ENCODE measurements at regions not wholly inside any gene's neighbourhood (a gene's known extent, or its start where the extent isn't known, plus 50 kb on each side); places are given as distances from the start of the nearest gene placed in this dataset.

DNA sequence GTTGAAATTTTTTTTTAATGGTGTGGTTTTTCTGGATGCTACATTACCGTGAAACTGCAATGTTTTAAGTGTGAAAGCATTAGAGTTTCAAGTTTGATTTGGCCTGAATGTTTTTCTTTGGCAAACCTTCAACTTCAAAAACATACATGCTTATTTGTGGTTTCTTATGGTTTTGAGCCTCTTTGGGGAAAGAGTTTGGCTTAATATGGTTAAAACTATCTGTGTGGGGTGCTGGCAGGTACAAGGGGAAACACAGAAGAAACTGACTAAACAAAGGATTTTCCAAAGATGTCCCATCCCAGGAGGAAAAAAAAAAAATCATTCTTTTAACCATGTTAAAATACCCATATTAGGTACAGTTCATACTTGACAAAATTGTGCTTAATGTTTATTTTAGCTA, 121.1 kb downstream of the HGF start:
- DNase-seq (ENCODE audit: insufficient read length, low spot score) (no peak), FAIRE-seq (no peak)

- no peak for DNase-seq (ENCODE audit: insufficient read length, low spot score)
Measured at GRCh38 chr7:81645435-81645834, 124.4 kb downstream of the HGF start.

DNA sequence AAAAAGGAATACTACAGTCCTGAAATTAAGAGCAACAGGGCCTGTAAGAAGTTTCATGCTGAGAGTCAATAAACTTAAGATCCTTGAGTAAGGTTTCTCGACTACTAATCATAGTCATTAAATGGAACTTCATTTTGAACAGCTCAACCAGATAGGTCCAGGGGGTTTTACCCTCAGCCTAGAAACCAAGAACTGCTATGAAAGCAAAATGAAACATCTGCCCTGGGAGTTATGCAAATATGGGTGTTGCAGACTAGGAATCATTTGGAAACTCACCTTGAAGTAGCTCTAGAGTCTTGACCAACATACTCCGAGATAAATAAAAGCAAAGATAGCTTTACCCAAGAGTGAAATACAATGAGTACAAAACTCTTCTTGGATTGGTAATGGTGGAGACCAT, 128.0 kb downstream of the HGF start:
- FAIRE-seq: no peak
- DNase-seq (ENCODE audit: insufficient read length, low spot score): no peak

More at GRCh38 chr7:81645435-81645834, 124.4 kb downstream of the HGF start:
- FAIRE-seq: no peak

DNA sequence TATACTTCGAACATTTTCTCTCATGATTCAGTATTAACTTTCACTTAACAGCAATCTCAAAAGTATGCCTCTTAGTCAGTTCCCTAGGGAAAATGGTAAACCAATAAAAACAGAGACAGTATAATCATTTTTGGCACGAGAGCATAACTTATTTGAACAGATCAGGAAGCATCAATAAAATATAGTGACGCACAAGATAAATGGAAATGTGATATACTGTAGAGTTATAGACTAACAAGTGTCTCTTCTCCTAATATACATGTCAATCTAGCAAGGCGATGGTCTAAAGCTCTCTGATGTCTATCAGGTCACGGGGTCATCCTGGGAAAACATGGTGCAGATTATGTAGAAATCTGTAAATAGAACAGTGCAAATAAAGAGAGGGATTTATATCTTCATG, 131.6 kb downstream of the HGF start:
- DNase-seq (ENCODE audit: insufficient read length, low spot score) (no peak), FAIRE-seq (no peak)

- FAIRE-seq (no peak), DNase-seq (ENCODE audit: insufficient read length, low spot score) (no peak)
Measured at GRCh38 chr7:81637534-81637933, 132.3 kb downstream of the HGF start.

DNA sequence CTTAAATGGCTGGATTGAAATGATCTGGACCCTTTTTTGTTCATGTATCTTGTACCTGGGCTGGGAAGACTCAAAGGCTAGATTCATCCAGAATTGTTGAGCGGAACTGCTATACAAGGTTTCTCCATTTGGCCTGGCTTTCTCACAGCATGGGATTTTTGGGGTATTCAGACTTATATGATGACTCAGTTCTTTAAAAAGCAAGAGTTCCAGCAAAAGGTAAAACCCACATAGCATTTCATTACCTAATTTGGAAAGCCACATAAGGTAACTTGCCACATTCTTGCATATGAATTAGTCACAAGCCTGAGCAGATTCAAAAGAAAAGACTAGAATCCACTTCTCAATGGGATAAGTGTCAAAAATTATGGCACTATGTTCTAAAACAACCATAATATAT, 137.4 kb downstream of the HGF start:
- no peak for FAIRE-seq
- no peak for DNase-seq (ENCODE audit: insufficient read length, low spot score)

- DNase-seq (ENCODE audit: insufficient read length, low spot score): no peak
- FAIRE-seq: no peak
Measured at GRCh38 chr7:81630600-81630999, 139.2 kb downstream of the HGF start.

DNA sequence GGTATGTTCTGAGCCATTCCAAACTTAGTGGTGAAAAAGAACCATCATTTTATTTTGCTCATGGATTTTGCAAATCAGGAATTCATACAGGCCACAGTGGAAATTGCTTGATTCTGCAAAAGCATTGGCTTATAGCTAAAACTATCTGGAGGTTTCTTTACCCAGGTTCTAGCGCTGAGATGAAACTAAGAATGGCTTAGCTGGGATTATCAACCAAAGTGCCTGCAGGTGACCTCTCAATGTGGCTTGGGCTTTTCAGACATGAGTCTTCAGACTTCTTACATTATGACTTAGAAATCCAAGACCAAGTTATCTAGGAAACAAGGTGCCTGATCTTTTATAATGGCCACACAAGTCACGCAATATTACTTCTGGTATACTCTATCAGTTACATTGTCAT, 140.1 kb downstream of the HGF start:
- no peak for FAIRE-seq
- DNase-seq (ENCODE audit: insufficient read length, low spot score): no peak

DNA sequence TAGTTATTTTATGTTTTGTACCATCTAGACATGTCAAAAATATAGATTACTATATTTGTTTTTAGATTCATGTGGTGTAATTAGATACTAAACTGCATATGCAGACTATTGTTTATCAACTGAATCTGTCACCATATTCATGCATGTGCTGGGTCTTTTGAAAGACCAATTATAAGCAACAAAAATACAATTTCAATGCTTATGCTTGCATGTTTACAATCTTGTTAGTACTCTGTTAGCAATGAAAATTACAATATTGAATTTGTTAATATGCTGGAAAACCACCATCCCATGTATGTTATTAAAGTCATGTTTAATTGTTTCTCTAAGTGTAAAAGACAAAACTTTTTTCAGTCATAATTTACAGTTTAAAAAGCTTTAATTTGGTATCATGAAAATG, 140.9 kb downstream of the HGF start:
- no peak for FAIRE-seq
- DNase-seq (ENCODE audit: insufficient read length, low spot score): no peak

DNA sequence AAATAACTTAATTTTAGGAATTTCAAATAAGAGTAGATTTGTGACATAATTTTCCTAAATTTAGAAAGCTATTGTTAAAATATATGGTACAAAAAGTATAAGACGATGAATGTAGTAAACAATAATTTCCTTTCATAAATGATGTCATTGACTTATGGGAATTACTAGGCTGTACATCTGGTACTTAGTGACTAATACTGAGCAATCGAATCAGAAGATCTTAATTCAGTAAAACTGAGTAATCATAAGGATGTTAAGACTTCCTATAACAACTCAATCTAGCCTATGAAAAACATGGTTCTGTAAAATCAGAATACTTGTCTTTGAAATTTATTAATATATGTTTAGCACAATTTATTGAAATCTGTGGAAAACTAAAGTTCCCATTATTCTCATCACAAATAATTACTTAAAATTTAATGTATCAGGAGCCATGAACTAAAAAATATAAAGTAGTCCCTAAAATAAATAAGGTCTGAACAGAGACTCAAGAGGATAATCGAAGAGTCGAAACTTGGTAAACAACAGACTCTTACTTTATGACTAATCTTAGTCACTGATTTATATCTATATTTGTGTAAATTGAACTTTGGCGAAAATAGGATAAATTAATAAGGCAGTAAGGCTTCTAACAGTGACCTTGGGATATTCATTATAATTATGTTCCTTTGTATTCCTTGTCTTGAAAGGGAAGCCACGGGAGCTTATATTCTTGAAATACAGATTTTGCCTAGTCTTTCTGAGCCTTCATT, 142.1 kb downstream of the HGF start:
- FAIRE-seq: no peak
- no peak for DNase-seq (ENCODE audit: insufficient read length, low spot score)

DNA sequence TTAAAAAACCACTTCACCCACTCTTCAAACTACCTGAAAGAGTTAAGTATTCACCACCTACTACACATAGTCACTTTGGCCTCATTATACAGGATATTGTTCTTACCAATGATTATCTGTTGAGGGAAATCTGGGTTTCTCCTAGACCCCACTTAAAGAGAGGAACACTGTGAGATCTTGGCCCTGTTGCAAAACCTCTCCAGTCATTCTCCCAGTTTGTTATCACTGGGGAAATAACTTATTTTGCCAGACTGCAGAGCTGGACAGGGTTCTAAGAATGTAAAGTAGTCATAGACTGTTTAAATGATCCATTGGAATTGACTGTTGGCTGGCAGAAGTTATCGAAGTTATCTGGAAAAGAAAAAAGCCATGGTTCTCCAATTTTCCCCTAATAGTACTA, 143.8 kb downstream of the HGF start:
- no peak for DNase-seq (ENCODE audit: insufficient read length, low spot score)
- FAIRE-seq: no peak

DNA sequence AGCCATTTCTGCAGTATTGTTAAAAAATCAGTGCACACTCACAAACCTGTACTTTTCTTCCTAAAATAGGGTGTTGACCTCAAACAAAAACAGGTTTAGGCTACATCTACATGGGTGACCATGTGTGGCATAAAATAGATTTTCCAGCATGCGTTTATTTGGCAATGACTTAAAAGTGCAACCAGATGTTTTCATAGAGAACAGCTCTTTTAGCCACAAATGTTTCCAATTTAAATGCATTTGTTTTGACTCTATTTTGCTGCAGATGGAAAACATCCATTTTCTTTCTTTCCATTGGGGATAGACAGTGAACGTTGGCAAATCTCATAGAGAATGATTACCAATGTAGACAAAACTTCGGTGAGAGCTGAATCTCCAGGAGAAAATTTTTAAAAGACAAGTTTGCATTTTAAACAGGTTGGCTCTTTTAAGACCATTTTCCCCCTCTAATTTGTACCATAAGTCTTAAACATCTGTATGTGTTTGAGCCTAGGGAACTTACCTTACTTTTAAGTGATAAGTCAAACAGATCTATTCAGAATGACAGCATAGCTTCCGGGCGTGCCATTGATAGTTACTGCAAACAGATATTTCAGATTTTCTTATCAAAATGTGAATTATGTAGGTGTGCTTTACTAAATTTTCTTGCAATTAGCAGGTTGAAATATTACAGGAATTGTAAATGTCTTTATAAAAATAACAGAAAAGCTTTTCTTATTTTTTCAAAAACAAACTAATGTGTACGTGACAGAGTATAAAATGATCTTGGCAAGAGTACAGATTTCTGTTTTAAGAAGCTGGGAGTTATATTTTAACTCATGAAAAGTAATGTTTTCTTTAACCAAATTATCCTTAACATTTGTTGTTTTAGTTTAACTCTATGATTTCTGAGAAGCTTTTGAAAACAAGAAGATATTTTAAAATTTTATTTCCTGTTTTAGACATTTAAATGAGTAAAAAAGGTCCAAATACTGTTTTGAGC, 144.9 kb downstream of the HGF start:
- FAIRE-seq (peak; percentile 11), DNase-seq (ENCODE audit: insufficient read length, low spot score) (no peak)

- DNase-seq (ENCODE audit: insufficient read length, low spot score) (no peak), FAIRE-seq (no peak)
Measured at GRCh38 chr7:81624021-81624592, 145.7 kb downstream of the HGF start.

GRCh38 chr7:81623251-81623855, 146.5 kb downstream of the HGF start:
- DNase-seq (ENCODE audit: insufficient read length, low spot score): no peak
- no peak for FAIRE-seq

GRCh38 chr7:81621893-81622292, 148.0 kb downstream of the HGF start:
- FAIRE-seq (no peak), DNase-seq (ENCODE audit: insufficient read length, low spot score) (no peak)

- FAIRE-seq (no peak), DNase-seq (ENCODE audit: insufficient read length, low spot score) (no peak)
Measured at GRCh38 chr7:81618396-81619014, 151.3 kb downstream of the HGF start.

GRCh38 chr7:81616951-81617350, 152.9 kb downstream of the HGF start:
- DNase-seq (ENCODE audit: insufficient read length, low spot score): no peak
- no peak for FAIRE-seq

DNA sequence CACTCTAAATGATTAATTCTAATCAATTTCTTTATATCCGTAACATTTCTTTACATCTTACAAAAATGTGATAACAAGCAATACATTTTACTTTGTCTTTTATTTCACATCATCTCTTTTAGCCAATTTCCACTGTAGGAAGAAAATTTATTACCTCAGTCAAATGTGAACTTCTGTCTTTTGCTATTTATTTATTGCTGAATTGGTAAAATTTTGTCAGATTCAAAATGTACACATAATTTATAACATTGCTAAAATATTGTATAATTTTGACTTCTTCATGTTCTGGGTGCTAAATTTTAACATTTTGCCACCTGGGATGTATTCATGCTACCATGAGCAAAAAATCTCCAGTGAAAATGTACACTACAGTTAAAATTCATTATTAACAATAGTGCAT, 158.0 kb downstream of the HGF start:
- FAIRE-seq (no peak), DNase-seq (ENCODE audit: insufficient read length, low spot score) (no peak)

- FAIRE-seq (no peak), DNase-seq (ENCODE audit: insufficient read length, low spot score) (no peak)
Measured at GRCh38 chr7:81611040-81611439, 158.8 kb downstream of the HGF start.

DNA sequence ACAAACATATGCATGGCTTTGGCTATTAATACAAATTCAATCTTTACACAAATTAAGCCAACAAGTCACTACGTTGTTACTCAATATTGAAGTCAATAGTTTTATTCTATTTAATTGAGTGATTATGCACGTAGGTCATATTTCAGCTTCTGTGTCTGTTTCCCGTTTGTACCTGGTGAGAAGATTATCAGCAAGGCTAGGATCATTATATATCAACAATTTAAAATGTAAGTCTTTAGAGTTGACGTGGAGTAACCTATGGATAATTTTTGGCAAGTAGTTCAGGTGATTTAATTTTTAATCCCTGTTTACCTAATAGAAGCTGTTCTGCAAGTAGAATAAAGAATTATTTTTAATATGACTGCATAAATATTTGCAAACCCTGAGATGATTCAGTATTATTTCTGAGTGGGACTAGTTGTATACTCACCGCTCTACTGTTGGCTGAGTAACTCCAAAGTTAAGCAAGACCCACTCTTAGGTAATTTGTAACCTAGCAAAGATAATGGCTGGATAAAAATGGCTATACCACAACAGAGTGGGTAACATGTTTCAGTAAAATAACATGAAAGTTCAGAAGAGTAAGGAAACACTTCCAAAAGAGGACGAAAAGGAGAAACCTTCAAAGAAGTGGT, 161.0 kb downstream of the HGF start:
- FAIRE-seq: no peak
- no peak for DNase-seq (ENCODE audit: insufficient read length, low spot score)

Measured in GM19239 (cell line).